ENCODE measurements at regions not wholly inside any gene's neighbourhood (a gene's known extent, or its start where the extent isn't known, plus 50 kb on each side); places are given as distances from the start of the nearest gene placed in this dataset.

DNA sequence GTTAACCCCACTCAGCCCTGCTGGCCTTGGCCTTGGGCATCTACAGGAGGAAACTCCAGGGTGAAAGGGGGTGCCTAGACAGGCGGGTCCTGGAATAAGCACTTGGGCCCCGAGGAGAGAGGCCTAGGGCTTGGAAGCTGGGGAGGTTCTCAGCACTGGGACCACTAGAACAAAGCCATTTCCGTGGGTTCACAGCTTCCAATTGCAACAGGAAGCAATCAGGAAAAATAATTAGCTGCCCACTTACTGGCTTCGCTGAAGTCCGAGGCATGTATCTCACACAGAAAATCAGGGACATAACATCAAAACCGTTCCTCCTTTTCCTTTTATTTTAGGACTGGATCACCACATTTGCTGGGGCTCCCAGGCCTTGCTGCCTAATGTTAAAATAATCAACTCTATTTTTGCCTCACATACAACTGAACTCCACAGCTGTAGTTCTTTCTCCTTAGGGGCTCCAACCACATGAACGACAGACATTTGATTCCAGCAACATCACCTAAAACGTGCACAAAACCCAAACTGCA is 161.1 kb upstream of the GRK3 start:
- DNase-seq (ENCODE audit: low read depth): no peak
- peak overlapping the region; percentile 75 for H3K4me3 ChIP-seq (ENCODE audit: low read depth, low read length)
- TF ChIP-seq, protein P1, sequence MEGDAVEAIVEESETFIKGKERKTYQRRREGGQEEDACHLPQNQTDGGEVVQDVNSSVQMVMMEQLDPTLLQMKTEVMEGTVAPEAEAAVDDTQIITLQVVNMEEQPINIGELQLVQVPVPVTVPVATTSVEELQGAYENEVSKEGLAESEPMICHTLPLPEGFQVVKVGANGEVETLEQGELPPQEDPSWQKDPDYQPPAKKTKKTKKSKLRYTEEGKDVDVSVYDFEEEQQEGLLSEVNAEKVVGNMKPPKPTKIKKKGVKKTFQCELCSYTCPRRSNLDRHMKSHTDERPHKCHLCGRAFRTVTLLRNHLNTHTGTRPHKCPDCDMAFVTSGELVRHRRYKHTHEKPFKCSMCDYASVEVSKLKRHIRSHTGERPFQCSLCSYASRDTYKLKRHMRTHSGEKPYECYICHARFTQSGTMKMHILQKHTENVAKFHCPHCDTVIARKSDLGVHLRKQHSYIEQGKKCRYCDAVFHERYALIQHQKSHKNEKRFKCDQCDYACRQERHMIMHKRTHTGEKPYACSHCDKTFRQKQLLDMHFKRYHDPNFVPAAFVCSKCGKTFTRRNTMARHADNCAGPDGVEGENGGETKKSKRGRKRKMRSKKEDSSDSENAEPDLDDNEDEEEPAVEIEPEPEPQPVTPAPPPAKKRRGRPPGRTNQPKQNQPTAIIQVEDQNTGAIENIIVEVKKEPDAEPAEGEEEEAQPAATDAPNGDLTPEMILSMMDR (IDR thresholded peaks at IDR 0.05; ENCODE audit: insufficient read depth, low read length): no peak

DNA sequence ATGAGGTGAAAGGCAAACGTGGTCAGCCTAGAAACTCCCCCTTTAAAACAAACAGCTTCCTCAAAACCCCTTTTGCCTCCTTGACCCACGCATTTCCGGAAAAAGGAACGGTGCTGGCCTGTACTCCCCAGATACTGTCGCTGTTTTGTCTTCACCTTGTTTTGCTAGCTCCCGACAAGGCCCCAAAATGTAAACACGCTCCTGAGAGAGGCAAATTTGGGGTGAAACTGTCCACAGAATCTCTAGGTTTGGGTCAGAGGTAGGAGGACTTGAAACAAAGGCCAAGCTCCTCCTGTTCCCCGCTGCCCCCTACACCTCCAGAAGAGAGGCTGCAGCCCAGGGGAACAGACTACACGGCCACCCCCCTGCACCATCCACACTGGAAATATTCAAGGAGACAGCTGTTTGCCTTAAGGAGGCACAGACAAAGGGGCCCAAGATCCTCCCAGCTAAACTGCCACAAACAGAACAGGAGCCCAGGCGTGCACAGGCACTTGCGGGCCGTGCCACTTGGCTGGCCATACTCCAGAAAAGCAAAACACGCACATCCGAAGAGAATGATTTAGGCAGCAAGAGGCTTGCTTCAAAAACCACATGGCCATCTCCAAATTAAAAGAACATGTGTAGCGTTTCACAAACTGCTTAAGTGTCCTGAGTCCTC is 160.5 kb upstream of the GRK3 start:
- DNase-seq (ENCODE audit: low read depth): peak; percentile 47
- TF ChIP-seq, protein P1 (IDR thresholded peaks at IDR 0.05; ENCODE audit: insufficient read depth, low read length): peak; percentile 22

DNA sequence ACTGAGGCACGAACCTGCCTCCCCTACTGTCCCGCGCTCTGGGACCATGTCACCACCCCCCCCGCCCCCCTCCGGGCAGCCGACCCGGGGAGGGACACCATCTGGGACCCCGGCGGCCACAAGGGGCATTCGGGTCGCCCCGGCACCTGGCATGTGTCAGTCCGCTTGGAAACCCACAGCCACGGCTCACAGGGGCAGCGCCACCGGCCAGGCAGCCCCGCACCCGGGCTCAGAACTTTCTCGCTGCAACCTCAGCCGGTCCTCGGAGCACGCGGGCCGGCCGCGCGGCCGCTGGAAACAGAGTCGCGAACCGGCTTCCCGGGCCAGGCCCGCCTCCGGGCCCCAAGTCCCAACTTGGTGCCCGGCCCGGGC is 159.9 kb upstream of the GRK3 start:
- peak overlapping the region; percentile 75 for H3K4me3 ChIP-seq (ENCODE audit: low read depth, low read length)
- DNase-seq (ENCODE audit: low read depth): no peak
- TF ChIP-seq, protein P1 (IDR thresholded peaks at IDR 0.05; ENCODE audit: insufficient read depth, low read length): no peak

More for the DNA sequence above, 160.5 kb upstream of the GRK3 start:
- H3K4me3 ChIP-seq (ENCODE audit: low read depth, low read length): peak overlapping the region; percentile 75

DNA sequence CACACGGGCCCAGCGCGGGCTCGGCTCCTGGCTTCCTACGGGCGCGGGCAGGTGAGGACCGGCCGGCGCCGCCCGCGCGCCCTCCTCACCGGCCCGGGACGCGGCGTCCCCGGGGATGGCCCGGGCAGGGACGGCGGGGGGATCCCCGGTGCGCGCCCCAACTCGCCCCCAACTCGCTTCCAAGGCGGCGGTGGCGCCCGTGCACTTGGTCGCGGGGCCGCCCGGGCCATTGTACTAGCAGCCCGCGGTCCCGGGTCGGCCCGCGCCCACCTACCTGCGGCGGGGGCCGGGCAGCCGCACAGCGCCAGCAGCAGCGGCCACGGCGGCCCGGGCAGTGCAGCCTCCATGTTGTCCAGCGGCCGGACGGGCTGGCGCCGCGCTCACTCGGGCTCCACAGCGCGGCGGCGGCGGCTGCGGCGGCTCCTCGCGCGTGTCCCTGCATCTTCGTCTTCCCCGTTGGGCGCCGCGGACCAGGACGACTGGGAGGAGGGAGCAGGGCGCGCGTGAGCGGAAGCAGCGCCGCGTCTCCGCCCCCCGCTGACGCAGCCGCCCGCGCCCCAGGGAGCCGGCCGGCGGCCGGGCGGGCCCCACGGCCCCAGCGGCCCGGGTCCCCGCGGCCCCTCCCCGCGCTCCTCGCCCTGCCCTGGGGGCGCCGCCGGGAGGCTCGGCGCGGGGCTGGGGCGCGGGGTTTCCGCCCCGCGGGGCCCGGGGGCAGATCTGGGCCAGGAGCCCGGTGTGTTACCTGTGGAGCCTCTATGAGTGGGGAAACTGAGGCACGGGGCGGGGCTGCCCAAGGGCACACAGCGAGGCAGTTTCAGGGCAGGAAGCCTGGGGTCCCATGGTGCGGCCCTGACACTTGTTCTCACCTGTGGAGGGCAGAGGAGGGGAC is 159.3 kb upstream of the GRK3 start:
- peak; percentile 61 for DNase-seq (ENCODE audit: low read depth)
- peak overlapping the region; percentile 75 for H3K4me3 ChIP-seq (ENCODE audit: low read depth, low read length)
- TF ChIP-seq, protein P1 (IDR thresholded peaks at IDR 0.05; ENCODE audit: insufficient read depth, low read length): no peak

DNA sequence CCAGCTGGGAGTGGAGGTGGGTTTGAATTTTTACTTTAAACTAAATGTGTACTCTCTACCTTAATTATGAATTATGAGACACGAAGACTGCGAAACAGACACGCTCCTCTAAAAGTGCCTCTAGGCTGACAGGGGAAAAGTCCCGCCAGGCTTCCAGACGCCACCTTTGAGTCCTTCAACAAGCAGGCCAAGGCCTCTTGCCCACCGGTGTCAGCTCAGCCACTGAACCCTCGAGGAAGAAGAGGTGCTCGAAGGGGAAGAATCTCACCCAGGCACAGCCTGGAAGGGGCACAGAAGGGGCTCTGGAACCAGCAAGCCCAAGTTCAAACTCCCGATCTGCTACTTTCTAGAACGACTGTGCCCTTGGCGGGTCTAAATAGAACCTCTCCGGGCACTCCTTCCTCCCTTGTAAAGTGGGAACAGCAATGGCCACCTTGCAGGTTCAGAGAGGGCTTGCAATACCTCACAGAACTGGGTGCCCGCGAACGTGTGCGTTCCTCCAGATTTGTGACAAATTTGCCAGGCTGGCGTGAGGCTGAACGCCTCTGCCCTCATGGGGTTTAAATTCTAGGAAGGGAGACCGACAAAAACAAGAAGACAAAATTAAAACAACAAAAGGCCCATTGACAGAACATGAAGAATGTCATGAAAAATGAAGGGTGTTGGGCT is 158.5 kb upstream of the GRK3 start:
- H3K4me3 ChIP-seq (ENCODE audit: low read depth, low read length): peak overlapping the region; percentile 75
- no peak for DNase-seq (ENCODE audit: low read depth)
- TF ChIP-seq, protein P1 (IDR thresholded peaks at IDR 0.05; ENCODE audit: insufficient read depth, low read length): no peak

DNA sequence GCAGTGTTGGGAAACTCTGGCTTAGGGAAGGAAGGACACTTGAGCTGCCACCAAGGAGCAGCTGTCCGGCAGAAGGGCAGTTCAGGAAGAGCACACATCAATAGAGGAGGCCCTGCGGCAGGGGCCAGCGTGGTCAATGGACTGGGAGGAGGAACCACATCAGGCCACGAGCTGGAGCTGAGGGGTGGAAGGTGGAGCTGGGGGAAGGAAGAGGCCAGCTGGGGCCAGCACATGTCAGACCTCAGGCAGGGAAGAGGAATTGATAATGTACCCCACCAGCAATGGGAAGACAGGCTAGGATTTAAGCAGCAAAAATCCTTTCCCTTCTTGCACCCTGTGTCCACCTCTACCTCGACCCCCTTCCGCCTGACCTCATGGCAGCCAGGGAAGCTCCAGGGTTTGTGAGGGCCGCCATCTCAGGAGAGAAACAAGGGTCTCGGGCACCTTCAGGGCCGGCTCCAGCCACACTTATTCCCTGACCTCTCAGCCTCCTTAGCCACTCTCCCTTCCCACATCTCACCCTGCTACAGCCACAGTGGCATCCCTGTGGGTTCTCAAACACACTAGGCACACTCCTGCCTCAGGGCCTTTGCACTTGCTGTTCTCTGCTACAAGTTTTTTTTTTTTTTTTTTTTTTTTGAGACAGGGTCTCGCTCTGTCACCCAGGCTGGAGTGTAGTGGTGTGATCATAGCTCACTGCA is 157.8 kb upstream of the GRK3 start:
- no peak overlapping the region for H3K4me3 ChIP-seq (ENCODE audit: low read depth, low read length)
- TF ChIP-seq, protein P1 (IDR thresholded peaks at IDR 0.05; ENCODE audit: insufficient read depth, low read length): no peak
- no peak for DNase-seq (ENCODE audit: low read depth)
